Fibroblast of lung (primary cell): ENCODE measurements at regions not wholly inside any gene's neighbourhood (a gene's known extent, or its start where the extent isn't known, plus 50 kb on each side); places are given as distances from the start of the nearest gene placed in this dataset.

Experiments used
- CTCF ChIP-seq, 2 donors: IDR thresholded peaks in 1 of 2; conservative IDR thresholded peaks in 1 of 2; 1 replicate in 1 of 2; 2 replicates in 1 of 2; pipeline ENCODE4 v1.5.1; 2011 to 2012; ENCODE audit warnings: low read length in 2 of 2, control low read depth in 1 of 2, inconsistent platforms in 1 of 2, low read depth in 1 of 2, mild to moderate bottlenecking in 1 of 2
- EZH2 ChIP-seq: IDR thresholded peaks from 2 replicates; pipeline ENCODE4 v1.5.1; 2012; ENCODE audit warnings: low read length, control low read depth, mild to moderate bottlenecking; ENCODE audit errors: missing control alignments

DNA sequence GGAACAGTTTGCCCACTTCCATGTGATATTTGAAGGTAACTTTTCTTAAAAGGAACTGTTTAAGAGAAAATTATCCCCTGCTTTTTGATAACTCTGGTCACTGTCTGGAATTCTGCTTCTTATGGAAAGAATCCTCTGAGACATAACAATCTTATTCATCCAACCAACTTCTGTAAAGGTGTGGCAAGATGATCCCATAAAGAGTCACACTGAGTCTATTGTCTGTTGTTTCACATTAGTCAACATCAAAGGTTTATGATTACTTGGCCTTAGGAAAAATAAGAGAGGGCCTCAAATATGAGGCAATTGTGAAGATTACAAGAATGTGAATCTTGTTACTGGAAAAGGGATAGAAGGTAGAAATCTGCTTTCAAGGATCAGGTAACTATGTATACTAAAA is 88.0 kb upstream of the MAGEB18 start:
- no peak for TF ChIP-seq CTCF (conservative IDR thresholded peaks at IDR 0.05 in 1 of 2, IDR thresholded peaks at IDR 0.05 in 1 of 2; ENCODE audit: low read depth in 1 of 2, low read length in 2 of 2)
- no peak for TF ChIP-seq EZH2
